NCI-H2196 treated with DMSO at 0.1 percent for 48 hours (cell line): ENCODE measurements at regions not wholly inside any gene's neighbourhood (a gene's known extent, or its start where the extent isn't known, plus 50 kb on each side); places are given as distances from the start of the nearest gene placed in this dataset.

ENCODE experiments used
- DNase-seq: peaks from one replicate; lab custom pipeline; 2025; ENCODE audit not compliant: unreplicated experiment; lab: John Stamatoyannopoulos, UW

- DNase-seq = no peak
Measured at GRCh38 chr2:238731961-238732360, 115.9 kb upstream of the TWIST2 start.

DNA sequence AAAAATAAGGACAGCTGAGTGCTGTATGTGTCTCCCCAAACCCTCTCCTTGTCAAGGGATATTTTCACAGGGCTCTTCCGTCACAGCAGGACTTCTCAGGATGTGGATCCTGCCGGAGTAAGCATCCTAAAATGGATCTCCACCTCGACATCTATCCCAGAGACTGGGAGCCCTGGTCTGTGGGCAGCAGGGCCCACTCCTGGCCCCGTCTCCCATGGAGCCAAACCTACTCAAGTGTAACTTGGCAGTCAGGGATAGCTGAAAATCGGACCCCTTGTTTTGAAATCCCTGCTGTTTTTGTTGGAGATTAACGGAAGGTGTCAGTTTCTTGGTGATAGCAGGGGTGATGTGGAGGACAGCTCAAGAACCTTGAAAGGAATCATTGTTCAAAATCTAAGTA, 109.0 kb upstream of the TWIST2 start:
- no peak for DNase-seq

GRCh38 chr2:238739668-238740067, 108.2 kb upstream of the TWIST2 start:
- no peak for DNase-seq

GRCh38 chr2:238741277-238741676, 106.6 kb upstream of the TWIST2 start:
- no peak for DNase-seq

GRCh38 chr2:238742066-238742465, 105.8 kb upstream of the TWIST2 start:
- DNase-seq = no peak

DNA sequence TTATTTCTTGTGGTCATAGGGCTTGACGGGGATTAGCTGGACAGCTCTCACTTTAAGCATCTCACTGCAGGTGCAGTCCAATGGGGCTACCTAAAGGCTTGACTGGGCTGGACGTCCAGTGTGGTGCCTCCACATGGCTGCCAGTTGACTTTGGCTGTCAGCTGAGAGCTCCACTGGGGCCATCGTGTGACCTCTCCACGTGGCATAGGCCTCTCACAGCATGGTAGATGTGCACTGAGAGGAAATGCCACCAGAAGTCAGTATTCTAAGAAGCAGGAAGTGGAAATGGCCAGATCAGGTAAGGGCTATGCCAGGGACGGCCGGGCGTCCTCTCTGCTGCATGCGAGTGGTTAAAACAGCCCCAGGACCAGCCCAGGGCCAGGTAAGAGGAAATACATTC, 105.2 kb upstream of the TWIST2 start:
- DNase-seq = no peak

- no peak for DNase-seq
Measured at GRCh38 chr2:238743243-238744065, 104.4 kb upstream of the TWIST2 start.

DNA sequence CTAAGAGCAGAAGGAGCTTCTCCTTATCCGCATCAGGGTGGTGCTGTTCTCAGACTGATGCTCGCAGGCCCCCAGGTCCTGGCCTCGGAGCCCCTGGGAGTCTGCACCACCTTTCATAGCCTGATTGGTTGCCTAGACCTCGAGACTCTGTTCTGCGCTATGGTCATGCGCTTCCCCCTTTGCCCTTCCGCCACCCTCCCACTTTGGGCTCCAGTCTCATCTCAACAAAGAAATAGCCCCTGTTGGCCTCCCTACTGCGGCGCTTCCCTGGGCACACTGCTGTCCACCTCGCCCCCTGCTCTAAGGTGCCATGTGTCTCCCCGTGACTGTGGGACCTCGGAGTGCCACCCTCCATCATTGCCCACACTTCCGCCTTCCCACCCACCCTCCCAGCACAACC, 102.9 kb upstream of the TWIST2 start:
- DNase-seq = no peak

DNA sequence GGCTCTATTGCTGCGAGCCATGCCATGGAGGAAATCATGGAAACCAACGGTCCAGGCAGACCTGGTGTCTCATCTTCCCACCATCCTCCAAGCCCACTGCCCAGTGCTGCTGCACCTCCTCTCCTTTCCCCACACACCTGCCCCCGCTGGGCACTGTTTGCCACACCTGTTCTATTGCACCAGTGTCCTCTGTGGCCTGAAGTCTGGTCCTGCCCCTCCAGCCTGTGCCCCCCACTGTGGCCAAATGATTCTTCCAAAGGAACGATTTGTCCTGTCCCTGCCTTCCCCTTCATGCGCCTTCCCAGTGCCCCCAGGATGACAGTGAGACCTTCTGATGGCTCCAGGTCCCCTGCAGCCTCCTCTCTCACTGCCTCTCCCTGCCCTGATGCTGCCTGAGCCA, 101.9 kb upstream of the TWIST2 start:
- no peak for DNase-seq

DNA sequence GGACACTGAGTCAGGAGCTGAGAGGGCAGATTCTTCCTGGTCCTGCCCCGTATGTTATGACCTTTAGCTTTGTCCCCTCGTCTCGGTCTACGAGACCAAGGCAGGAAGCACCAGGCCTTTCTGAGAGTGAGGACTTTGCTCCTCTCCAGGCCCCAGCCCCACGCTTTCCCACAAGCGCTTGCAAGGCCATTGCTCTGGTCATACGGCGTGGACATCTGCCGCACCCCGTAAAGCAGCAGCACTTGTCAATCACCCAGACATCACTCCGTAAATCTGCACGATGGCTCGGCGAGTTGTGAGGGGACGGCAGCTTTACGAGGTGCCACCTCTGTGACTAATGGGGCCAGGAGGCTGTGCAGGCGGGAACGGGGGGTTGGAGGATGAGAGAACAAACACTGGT, 100.8 kb upstream of the TWIST2 start:
- no peak for DNase-seq

GRCh38 chr2:238747557-238747956, 100.3 kb upstream of the TWIST2 start:
- no peak for DNase-seq

DNA sequence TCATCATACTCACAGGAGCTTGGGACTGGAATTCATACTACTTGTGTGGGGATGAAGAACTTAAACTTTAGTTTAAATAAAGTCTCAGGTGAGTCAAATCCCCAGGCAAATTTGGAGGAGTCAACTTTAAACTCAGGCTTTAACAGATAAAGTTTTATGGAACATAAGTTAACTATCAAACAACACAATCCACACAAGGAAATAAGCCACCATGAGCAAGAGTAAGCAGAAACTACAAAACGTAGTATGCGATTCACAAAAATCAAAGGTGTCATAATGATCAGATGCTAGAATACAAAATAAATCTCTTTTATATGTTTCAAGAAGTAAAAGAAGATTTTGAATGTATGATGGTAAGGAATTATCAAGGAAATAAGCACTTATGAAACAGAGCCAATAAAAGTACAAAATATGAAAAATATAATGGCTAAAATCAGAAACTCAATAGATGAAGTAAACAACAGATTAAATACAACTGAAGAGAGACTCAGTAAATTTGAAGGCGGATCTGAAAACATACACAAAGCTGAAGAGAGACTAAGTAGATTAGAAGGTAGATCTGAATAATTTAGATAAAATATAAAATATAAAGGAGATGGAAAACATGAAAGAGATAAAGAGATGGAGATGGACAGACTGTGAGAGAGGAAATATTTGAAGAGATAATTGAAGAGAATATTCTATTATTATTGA, 97.5 kb upstream of the TWIST2 start:
- DNase-seq = no peak

DNA sequence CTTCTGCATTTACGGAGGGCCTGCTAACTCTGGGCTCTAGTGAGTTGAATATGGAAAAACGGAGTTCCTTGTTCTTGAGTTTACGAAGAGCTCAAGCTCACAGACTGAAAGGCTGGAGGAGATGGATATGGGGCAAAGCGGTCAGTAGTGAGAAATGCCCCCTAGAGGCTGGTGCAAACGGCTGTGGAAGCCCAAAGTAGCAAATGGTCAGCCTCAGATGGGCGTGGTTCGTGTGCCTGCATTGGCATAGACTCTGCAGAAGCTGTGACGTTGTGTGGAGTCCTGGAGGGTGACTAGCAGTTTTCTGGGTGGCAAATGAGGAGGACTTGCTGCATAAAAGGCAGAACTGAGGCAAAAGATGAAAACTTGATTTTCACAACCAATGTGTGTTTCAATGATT, 93.6 kb upstream of the TWIST2 start:
- no peak for DNase-seq

- DNase-seq = no peak
Measured at GRCh38 chr2:238761868-238762267, 86.0 kb upstream of the TWIST2 start.

DNA sequence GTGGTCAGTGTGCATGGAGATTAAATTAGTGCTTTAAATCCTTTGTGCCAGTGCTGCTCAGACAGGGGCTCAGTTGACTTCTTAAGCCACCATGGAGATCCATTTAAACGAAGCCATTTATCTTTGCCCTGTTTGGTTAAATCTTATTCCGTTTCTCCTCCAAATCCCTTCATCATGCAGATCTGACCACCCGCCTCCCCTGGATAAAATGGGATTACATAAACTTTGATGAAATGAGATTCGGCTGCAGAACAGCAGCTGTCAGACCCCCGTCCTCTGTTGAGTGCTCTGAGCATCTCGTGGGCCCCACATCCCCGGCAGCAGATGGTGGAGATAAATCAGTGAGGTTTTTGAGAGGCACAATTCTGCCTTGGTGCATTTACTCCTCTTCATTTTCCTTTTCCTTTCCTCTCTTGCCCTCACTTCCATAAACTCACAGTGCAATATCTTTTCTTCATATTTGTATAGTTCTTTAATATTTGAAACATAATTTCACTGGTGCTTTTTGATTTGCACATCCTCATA, 84.4 kb upstream of the TWIST2 start:
- DNase-seq = no peak

GRCh38 chr2:238765590-238765989, 82.3 kb upstream of the TWIST2 start:
- no peak for DNase-seq

DNA sequence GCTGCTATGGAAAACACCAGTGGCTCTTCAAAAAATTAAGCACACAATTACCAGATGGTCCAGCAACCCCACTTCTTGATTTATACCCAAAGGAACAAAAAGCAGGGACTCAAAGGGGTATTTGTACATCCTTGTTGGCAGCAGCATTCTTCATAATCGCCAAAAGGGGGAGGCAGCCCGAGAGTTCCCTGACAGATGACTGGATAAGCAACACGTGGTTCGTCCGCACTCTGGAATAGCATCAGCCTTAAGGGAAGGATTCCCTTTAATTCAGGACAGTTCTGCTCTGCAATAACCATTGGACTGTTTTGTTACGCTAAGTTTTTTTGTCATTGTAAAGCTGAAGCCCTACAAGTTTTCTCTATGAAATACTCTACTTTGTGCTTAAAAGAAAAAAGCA, 76.7 kb upstream of the TWIST2 start:
- no peak for DNase-seq

DNA sequence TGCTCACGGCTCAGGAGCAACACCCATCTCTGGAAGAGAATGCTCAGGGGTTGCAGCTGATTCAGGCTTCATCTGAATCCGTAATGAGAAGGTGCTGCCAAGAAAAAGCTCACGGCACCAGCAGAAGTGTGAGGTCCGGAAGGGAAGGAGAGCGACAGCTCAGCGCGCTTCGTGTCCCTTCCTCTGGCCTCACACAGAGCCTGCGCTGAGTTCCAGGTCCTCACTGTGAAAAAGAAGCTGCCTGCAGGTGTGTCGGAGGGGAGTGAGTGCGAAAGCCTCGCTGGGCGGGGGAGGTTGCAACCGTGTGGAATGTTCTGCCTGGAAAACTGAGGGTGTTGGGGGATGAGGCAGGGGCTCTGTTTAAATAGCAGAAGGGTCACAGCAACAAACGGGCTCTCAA, 76.2 kb upstream of the TWIST2 start:
- DNase-seq = no peak

- no peak for DNase-seq
Measured at GRCh38 chr2:238772635-238773297, 75.1 kb upstream of the TWIST2 start.

DNA sequence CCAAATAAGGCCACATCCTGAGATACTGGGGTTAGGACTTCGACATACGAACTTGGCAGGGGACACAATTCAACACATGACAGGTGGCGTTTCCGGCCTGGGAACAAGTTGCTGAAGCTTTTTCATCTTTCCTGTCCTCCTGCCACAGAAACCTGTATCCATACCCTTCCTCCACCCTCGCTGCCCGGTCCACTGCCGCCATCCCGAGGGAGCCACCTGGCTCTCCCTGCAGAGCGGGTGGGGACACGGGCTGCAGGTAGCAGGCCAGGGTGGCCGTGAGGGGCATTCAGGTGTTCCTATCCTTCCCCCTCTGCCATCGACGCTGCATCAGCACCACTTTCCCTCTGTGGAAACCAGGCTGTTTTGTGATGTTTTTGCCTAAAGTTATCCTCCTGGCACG, 74.4 kb upstream of the TWIST2 start:
- no peak for DNase-seq

- no peak for DNase-seq
Measured at GRCh38 chr2:238774071-238774470, 73.8 kb upstream of the TWIST2 start.

GRCh38 chr2:238774980-238775509, 72.8 kb upstream of the TWIST2 start:
- no peak for DNase-seq
